Spleen (tissue), 7 donors: ENCODE measurements at regions not wholly inside any gene's neighbourhood (a gene's known extent, or its start where the extent isn't known, plus 50 kb on each side); places are given as distances from the start of the nearest gene placed in this dataset.

Experiments used
- POLR2A ChIP-seq, 3 donors: fragments of 450-650 bp; IDR thresholded peaks; one replicate each; pipeline ENCODE4 v1.5.1; 2017; ENCODE audit warnings: antibody characterized with exemption in 3 of 3, mild to moderate bottlenecking in 1 of 3
- POLR2AphosphoS5 ChIP-seq, 3 donors: sonication (generic); formaldehyde crosslinking; IDR thresholded peaks; one replicate each; pipeline ENCODE4 v1.5.1; 2017; ENCODE audit warnings: antibody characterized with exemption in 3 of 3
- TF ChIP-seq, protein P1 (sequence below), 11 experiments: fragments of 200-600 bp in 7 of 11; fragments of 450-650 bp in 4 of 11; sonication (generic) in 4 of 11; IDR thresholded peaks in 8 of 11; conservative IDR thresholded peaks in 3 of 11; 1 replicate in 7 of 11; 2 replicates in 4 of 11; pipeline versions ENCODE4 v1.4.0 to v1.8.0; 2016 to 2021; ENCODE audit warnings: antibody characterized with exemption in 11 of 11, inconsistent platforms in 4 of 11, mild to moderate bottlenecking in 1 of 11
- donor health status: DM: no; HTN: no; CAD: no; lungs with moderate emphysema.
- donor health status: DM: no; HTN: no; CAD: no.
- donor health status: DM: no; HTN: no; CAD: no.

DNA sequence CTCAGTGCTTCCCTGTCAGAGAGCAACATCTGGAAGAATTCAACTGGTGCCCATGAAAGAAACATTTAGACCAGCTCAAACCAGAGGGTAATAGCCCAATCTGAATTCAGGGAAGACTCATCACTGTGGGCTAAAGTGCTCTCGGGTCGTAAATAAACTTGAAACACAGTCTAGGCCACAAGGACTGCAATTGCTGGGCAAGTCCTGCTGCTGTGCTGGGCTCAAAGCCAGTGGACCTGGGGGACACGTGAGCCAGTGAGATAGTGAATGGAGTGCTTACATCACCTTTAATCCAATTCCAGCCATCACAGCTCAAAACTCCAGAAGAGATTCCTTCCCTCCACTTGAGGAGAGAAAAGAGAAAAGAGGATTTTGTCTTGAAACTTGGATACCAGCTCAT is 78.1 kb upstream of the DAP start:
- no peak for TF ChIP-seq POLR2AphosphoS5 (IDR thresholded peaks at IDR 0.05)
- TF ChIP-seq, protein P1, sequence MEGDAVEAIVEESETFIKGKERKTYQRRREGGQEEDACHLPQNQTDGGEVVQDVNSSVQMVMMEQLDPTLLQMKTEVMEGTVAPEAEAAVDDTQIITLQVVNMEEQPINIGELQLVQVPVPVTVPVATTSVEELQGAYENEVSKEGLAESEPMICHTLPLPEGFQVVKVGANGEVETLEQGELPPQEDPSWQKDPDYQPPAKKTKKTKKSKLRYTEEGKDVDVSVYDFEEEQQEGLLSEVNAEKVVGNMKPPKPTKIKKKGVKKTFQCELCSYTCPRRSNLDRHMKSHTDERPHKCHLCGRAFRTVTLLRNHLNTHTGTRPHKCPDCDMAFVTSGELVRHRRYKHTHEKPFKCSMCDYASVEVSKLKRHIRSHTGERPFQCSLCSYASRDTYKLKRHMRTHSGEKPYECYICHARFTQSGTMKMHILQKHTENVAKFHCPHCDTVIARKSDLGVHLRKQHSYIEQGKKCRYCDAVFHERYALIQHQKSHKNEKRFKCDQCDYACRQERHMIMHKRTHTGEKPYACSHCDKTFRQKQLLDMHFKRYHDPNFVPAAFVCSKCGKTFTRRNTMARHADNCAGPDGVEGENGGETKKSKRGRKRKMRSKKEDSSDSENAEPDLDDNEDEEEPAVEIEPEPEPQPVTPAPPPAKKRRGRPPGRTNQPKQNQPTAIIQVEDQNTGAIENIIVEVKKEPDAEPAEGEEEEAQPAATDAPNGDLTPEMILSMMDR (IDR thresholded peaks at IDR 0.05 in 8 of 11, conservative IDR thresholded peaks at IDR 0.05 in 3 of 11), result no peak
- no peak for TF ChIP-seq POLR2A (IDR thresholded peaks at IDR 0.05)
